HT-29 (cell line): ENCODE measurements at regions not wholly inside any gene's neighbourhood (a gene's known extent, or its start where the extent isn't known, plus 50 kb on each side); places are given as distances from the start of the nearest gene placed in this dataset.

ENCODE experiments used
- DNase-seq: peaks from one replicate; pipeline ENCODE4 v3.0.0-alpha.2; 2015; ENCODE audit warnings: low spot score

DNA sequence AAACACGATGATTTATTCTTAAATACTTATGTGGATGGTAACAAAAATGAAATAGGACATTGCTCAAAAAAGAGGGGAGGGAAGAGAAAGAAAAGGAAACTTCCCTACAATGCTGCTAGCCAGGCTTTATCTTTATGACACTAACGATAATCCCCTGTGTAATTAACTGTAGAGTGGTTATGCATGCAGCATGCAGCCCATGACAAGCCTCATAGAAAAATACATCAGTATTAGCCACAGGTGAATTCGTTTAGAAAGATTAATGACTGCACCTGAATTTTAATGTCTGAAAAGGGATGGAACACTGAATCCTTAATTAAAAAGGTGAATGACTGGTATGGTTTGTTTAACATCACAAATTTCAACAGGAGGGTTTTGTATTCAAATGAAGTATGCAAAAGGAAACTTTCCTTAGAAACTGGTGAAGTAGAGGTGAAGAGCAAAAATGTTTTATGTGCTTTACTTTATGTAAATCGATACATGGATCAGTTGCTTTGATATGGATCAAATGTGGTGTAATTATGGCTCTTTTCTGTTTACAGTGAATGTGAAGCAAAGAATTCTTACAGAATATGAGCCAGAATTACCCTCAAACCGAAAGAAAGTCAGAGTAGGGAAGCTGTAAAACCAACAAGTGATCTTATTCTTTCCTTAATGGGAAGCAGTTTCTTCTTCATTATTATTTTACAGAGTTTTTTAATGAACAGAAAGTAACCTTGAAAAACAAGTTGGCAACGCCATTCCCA, 569.6 kb upstream of the ADGRL2 start:
- DNase-seq = no peak

- DNase-seq = no peak
These were observed 571.8 kb upstream of the ADGRL2 start for GRCh38 chr1:81228926-81229325.

DNA sequence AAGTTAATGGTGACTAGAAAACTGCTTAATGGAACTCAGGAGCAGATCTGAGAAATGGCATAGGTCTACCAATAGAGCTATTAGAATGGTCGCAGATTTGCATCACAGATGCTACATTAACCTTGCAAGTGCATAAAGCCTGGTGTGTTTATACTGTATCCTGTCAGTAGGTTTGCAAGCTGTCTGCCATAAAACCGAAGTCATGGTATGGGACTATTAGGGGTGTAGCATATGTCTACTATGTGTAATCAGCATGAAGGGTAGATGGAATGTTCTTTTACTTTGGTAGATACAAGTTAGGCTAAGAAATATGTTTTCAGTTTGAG, 574.2 kb upstream of the ADGRL2 start:
- no peak for DNase-seq

DNA sequence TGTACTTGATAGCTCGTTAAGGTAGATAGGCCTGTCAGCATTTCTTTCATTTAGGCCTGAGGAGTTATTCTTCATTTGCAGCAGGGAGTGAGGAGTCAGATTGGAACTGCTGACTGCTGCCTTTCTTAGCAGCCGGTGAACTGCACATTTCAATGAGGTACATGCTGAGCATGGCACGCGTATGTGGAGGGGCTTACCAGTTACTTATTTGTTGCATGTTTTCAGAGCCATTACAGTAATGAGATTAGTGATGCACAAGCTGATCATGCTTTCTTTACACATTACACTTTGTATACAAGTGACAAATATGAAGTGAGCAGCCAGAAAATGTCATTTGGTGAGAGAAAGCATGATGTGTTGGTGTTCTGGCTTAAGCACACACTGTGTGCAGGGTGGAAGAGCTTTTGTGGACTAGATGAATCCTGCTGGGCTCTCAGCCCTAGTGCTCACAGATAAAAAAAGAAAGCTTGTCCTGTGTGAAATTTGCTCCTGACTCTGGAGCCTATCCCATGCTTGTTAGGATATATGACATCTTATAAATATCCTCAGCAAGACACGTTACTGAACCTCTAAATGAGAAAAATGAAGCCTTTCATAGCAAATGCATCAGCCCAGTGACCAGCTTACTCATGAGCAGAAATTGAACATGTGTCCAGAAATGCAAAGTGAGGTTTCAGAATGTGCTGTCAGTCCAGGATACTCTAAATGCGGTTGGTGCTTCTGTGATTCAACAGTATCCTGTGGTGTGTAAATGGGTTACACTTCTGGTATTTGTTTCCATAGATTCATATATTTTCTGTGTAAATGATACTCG, 574.7 kb upstream of the ADGRL2 start:
- DNase-seq = no peak

DNA sequence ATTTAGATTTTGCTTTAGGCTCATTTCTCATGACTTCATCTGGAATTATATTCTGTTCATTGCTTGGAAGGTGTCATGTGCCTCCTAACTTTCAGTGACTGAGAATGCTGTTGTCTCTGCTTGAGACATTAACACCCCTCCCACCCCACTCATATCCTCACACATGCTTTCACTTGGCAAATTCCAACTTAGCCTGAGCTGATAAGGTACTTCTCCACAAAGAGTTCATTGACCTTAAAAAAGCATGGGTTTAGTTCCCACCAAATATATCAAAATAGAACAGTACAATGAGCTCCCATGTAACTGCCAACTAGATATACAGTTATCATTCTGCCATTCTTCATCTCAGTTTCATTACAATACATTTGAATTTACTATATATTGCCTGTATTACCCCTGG, 576.5 kb upstream of the ADGRL2 start:
- no peak for DNase-seq

DNA sequence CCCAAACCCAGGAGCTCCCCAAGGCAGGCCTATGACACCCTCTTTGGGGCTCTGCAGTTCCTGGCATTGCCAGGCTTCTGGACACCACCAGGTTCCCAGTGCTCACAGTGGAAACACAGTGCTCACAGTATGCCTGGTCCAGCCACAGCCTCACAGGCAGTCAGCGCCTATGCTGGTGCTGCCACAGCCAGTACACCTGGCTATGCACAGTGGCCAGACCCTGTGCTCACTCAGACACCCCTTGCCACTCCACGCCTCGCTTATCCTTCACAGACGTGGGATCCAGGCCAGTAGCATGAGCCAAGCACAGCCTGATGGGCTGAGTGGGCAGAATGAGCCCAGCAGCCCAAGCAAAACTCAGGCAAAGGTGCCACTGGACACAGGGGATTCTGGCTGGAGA, 579.2 kb upstream of the ADGRL2 start:
- no peak for DNase-seq

GRCh38 chr1:81220614-81221071, 580.1 kb upstream of the ADGRL2 start:
- no peak for DNase-seq

GRCh38 chr1:81217058-81217457, 583.7 kb upstream of the ADGRL2 start:
- no peak for DNase-seq

GRCh38 chr1:81213279-81213678, 587.5 kb upstream of the ADGRL2 start:
- no peak for DNase-seq

GRCh38 chr1:81209461-81209860, 591.3 kb upstream of the ADGRL2 start:
- DNase-seq = no peak

DNA sequence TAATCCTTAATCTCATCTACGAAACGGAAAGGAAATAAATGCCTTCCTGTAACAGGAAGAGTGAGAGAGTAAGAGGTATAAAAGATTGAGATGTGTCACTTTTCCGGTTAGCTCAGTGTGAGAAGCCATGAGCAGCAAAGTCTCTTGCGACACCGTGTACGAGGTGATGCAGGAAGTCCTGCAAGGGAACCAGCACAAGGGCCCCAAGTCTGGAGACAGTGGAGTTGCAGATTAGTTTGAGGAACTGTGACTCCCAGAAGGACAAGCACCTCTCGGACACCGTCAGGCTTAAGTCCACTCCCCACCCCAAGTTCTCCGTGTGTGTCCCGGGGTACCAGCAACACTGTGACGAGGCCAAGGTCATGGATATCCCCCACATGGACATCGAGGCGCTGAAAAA, 592.3 kb upstream of the ADGRL2 start:
- no peak for DNase-seq

DNA sequence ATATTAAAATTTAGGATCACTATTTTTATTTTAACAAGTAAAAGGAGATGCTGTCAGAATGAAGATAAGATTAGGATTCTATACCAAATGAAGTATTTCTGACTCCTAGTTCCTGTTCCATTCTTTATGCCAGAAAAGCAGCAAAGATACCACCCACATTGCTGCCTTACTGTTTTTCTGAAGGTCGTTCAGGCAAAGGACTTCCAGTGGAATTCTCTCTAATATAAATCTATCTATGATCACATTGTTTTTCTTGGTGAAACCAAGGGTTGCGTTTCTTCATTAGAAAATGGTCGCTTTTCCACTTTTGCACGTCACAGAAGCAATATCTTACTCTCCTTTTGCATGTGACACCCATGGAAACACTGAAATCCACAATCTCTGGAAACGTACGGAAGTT, 594.8 kb upstream of the ADGRL2 start:
- no peak for DNase-seq

DNA sequence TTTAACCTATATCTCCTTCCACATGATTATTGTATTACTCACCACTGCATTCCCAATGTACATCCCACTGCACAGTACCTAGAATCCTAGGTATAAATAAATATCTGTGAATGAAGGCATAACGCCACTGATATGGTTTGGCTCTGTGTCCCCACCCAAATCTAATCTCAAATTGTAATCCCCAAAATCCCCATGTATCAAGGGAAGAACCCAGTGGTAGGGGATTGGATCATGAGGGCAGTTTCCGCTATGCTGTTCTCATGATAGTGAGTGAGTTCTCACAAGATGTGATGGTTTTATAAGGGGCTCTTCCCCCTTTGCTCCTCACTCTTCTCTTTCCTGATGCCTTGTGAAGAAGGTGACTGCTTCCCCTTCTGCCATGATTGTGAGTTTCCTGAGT, 599.0 kb upstream of the ADGRL2 start:
- DNase-seq = no peak

DNA sequence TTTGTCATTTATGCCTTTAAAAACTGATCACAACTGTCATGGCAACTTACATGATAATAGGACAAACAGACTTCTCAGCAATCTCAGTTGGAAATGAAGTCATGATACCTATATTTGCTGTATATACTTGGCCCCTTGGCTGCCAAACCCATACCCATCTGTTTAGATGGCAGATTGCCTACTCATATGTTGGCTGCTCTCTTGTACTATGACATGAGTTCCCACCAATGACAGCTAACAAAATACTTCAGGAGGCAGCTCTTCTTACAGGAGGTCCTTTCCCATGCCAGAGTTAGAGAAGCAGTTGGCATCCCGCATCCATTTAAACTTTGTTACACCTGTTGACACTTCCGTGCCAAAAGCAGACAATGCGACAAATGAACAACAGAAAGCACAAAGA, 603.1 kb upstream of the ADGRL2 start:
- DNase-seq = no peak

DNA sequence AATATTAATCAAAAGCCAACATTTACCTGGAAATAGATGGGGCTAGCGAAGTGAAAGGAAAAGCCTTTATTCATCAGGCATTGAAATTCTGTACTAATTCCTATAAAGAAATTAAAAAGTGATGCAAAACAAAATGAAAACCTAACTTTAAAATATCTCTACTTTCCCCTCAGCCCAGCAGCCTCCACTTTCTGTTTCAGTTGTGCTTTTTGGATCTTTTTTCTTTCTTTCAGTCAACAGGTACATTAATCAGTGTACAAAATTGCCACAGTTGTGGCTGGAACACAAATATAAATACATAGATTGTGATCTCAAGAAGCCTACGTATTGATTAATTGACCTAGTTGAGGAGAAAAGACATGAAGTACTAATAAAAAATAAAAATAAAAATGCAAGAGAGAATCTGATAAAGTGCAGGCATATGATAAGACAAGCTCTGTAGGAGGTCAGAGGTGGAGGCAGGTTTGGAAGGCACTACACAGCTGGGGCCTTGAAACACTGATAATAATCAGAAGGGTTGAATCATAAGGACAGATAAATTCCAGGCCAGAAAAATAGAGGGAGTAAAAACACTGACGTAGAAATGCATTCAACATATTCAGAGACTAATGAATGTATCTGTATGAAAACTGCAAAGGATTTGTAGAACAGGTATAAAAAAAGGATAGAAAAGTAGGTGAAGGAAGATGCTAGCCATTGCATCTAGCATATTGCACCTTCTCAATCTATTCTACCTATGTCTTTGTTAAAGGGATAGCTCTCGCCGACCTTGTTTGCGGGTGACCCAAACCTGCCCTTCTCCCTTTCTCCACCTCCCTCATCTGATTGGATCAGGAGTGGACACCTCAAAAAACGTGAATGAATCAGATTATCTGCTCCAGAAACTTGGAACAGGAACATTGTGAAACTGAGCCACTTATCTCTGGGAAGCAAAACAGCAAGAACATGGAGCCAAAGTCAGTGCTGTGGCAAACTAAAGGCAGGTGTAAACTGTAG, 607.8 kb upstream of the ADGRL2 start:
- DNase-seq = no peak

DNA sequence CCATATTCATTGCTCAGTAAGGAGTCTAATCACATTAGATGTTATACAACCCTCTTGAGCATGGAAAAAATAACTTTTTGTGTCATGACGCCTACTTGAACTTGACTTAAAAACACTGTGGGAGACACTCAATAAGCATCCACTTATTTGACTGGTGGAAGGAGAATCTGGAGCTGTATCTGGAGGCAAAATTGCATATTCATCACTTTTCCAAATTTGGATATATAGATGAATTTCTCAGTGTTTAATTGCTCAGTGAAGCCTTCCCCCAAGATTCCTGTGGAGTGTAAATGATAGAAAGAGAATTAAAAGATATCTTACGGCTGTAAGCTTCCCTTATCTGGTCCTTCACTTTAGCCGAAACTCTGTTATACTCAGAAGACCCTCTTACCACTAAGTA, 610.7 kb upstream of the ADGRL2 start:
- DNase-seq = no peak

- no peak for DNase-seq
These were observed 613.1 kb upstream of the ADGRL2 start for GRCh38 chr1:81187635-81188034.

- DNase-seq = no peak
These were observed 614.5 kb upstream of the ADGRL2 start for GRCh38 chr1:81186261-81186660.

- no peak for DNase-seq
These were observed 617.2 kb upstream of the ADGRL2 start for GRCh38 chr1:81183553-81183952.

DNA sequence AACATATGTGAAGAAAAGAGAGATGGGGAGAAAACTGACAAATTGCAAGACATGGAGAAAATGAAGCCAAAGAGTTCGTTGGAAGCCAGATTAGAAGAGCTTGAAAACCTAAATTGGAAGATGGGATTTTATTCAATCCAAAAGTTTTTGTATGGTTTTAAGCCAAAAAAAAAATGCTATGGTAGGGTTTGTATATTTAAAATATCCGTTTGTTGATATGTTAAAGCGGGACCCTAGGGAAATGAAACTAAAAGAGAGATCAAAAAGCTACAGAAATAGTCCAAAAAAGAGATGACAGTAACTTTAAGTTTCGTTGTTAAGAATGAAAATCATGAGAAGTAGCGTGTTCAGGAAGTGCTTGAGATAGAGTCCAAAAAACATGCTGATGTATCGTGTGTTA, 617.7 kb upstream of the ADGRL2 start:
- no peak for DNase-seq

DNA sequence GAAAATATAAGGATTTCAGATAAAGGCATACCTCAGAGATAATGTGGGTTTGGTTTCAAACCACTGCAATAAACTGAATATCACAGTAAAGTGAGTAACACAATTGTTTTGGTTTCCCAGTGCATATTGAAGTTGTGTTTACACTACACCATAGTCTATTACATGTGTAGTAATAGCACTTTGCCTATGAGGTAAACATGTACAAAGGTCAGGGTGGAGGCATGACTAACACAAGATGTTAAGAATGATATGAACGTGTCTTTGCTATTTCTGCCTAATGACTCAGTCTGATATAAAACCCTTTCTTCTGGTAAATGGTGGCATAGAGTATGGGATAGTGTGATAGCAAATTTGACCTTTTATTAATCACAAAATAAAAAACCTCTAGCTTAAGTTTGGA, 621.5 kb upstream of the ADGRL2 start:
- DNase-seq = peak; percentile 82
